ENCODE measurements at regions not wholly inside any gene's neighbourhood (a gene's known extent, or its start where the extent isn't known, plus 50 kb on each side); places are given as distances from the start of the nearest gene placed in this dataset.

DNA sequence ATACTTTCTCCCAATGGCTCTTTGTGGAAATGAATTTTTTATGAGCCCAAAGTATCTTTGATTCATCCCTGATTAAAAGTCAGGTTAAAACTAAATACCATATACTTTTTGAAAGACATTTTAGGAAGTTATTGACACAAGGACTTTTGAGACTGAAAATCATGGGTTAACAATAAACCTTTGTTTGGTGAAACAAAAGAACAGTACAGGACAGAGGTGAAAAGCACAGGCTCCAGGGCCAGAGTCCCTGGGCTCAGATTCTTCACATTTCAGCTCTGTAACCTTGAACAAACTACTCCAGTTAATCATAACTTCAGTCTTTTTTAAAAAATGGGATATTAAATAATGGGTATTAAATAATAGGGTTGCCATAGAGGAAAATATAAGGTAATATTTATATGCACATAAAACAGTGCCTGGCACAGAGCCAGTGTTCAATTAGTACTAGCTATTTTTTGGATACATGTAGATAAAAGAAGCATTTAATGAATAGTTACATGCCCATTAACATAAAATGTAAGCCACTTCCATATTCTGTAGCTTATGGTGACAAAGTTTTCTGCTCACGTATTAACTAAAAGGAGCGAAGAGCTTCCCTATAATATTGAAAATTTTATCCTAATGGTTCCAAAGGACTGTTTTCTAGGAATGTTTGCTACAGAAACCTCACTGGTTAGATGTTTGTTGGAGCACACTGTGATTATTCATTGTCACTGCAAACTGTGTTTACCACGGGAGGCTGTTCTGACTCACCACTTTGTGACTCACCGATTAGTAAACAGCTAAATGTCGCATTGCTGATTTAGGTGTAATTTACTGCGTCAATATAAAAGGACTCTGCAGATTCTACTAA lies 255.4 kb downstream of the DAD1 start:
- Histone ChIP-seq H3K36me3 (no peaks in the 10 kb centered on the region), H3K27me3 (no peaks in the 10 kb centered on the region), H3K9me3 (peaks cover 0 to 9% (median 0%) of the 10 kb centered on the region in 3 donors), H3K27ac (no peak overlapping the region), H3K4me3 (no peak overlapping the region), H3K4me1 (peaks cover 0 to 5% (median 2%) of the 10 kb centered on the region in 4 donors)
- intact Hi-C loops (cut with DNase I; ENCODE audit: low total_unique reads), result no loop called here
- TF ChIP-seq, protein P1, sequence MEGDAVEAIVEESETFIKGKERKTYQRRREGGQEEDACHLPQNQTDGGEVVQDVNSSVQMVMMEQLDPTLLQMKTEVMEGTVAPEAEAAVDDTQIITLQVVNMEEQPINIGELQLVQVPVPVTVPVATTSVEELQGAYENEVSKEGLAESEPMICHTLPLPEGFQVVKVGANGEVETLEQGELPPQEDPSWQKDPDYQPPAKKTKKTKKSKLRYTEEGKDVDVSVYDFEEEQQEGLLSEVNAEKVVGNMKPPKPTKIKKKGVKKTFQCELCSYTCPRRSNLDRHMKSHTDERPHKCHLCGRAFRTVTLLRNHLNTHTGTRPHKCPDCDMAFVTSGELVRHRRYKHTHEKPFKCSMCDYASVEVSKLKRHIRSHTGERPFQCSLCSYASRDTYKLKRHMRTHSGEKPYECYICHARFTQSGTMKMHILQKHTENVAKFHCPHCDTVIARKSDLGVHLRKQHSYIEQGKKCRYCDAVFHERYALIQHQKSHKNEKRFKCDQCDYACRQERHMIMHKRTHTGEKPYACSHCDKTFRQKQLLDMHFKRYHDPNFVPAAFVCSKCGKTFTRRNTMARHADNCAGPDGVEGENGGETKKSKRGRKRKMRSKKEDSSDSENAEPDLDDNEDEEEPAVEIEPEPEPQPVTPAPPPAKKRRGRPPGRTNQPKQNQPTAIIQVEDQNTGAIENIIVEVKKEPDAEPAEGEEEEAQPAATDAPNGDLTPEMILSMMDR (IDR thresholded peaks at IDR 0.05), result no peak
- DNase-seq, result no peak

DNA sequence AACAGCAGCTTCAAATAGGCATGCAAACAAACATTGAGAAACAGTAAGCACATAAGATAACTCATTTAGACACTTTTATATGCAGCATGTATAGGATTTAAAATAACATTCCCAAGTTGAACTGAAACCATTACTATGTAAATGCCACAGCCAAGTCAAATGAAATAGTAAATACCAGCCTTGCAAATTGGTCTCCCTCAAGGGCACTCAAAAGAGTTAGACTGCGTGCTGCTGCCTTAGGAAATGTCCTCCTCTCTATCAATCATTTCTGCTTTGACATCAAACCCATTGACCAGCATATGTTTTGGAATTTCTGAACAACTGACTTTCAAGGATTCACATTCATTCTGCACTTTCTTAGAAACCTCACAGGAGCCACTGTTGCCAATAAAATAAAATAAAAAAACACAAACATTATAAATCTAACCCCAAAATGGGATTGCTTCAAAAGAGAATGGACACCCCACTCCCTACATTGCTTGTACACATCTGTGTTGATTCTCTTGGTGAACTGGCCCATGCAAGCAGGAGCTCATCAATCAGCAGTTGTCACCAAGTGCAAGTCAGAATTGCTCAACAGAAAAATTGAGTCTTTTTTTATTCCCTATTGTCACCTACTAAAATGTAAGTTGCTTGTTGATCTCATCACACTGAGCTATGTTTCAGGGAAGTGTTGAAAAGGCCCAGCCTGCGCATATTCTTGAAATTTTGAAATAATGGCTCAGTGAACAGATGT lies 256.2 kb downstream of the DAD1 start:
- no peak overlapping the region for H3K4me3 ChIP-seq
- no peak for DNase-seq
- no peaks in the 10 kb centered on the region for H3K36me3 ChIP-seq
- no peak overlapping the region for H3K27ac ChIP-seq
- H3K4me1 ChIP-seq, result no peaks in the 10 kb centered on the region
- H3K27me3 ChIP-seq, result no peaks in the 10 kb centered on the region
- intact Hi-C loops (cut with DNase I; ENCODE audit: low total_unique reads), result no loop called here
- H3K9me3 ChIP-seq, result peaks cover 0 to 9% (median 1%) of the 10 kb centered on the region in 3 donors
- TF ChIP-seq, protein P1 (IDR thresholded peaks at IDR 0.05), result no peak

DNA sequence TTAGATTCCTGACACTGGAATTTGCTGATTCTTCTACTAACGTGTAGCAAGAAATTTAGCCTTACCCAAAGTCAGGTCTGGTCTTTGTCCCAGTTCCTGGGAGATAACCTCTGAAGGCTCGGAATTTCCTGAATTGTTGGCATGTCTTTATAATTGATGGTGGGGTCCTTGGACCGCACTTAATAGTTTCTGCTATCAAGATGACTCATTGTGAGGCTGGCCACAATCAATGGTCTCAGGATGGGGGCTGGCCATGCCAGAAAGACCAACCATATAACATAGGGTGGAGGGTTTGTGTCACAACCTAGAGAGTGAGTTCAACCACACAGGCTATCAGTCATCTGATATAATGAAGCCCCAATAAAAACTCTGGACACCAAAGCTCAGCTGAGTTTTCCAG lies 259.7 kb downstream of the DAD1 start:
- intact Hi-C loops (cut with DNase I; ENCODE audit: low total_unique reads), result no loop called here
- no peaks in the 10 kb centered on the region for H3K4me1 ChIP-seq
- H3K4me3 ChIP-seq, result no peak overlapping the region
- peaks cover 0 to 2% of the 10 kb centered on the region in 2 donors for H3K27me3 ChIP-seq
- DNase-seq, result no peak
- H3K9me3 ChIP-seq, result peaks cover 0 to 9% (median 3%) of the 10 kb centered on the region in 3 donors
- TF ChIP-seq, protein P1 (IDR thresholded peaks at IDR 0.05), result no peak
- H3K36me3 ChIP-seq, result no peaks in the 10 kb centered on the region
- no peak overlapping the region for H3K27ac ChIP-seq

DNA sequence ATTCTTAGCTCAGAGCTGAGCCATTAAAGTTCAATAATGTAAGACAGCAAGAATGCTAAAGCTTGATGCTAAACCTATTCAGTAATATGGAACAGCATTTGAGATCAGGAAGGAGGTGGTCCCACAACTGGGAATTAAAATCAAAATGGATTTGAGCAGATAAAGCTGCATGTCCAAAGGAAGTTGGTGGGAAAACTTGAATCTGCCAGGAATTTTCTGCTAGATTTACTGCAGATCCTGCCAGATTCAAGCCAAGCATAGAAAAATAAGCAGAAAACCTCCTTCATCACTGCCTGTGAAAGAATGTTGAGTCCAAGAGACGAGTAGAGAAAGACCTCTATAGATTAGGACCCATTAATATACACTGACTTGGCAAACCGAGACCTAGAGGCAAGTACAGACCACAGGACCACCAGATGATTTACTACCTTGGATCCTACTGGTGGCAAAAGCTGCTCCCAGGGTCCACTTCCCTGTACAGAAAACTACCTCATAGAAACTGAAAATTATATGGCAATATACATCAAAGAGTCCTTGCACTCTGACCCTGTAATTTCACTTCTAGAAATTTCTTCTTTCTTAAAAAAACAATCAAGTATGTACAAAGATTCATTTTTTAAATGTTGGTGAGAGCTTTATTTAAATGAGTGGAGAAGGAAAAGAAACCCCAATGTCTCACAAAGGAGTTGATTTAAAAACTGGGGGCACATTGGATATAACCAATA lies 263.2 kb downstream of the DAD1 start:
- no peak for DNase-seq
- H3K27ac ChIP-seq, result no peak overlapping the region

DNA sequence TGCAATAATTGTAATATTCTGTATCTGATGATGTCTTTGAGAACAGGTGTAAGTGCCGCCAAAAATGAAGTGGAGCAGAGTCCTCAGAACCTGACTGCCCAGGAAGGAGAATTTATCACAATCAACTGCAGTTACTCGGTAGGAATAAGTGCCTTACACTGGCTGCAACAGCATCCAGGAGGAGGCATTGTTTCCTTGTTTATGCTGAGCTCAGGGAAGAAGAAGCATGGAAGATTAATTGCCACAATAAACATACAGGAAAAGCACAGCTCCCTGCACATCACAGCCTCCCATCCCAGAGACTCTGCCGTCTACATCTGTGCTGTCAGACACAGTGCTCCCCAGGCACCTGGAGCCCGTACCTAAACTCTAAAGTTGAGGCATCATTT lies 268.7 kb downstream of the DAD1 start:
- Histone ChIP-seq H3K4me3 (no peak overlapping the region), H3K36me3 (no peaks in the 10 kb centered on the region), H3K9me3 (no peaks in the 10 kb centered on the region), H3K27ac (no peak overlapping the region), H3K27me3 (no peaks in the 10 kb centered on the region), H3K4me1 (no peaks in the 10 kb centered on the region)
- intact Hi-C loops (cut with DNase I; ENCODE audit: low total_unique reads), result no loop called here
- TF ChIP-seq, protein P1 (IDR thresholded peaks at IDR 0.05), result no peak
- no peak for DNase-seq

More for the DNA sequence above, 263.2 kb downstream of the DAD1 start:
- TF ChIP-seq, protein P1 (IDR thresholded peaks at IDR 0.05), result no peak
- Histone ChIP-seq H3K36me3 (no peaks in the 10 kb centered on the region), H3K27me3 (peaks cover 0 to 2% of the 10 kb centered on the region in 2 donors), H3K4me1 (no peaks in the 10 kb centered on the region), H3K4me3 (no peak overlapping the region), H3K9me3 (peaks cover 0 to 9% (median 3%) of the 10 kb centered on the region in 3 donors)
- intact Hi-C loops (cut with DNase I; ENCODE audit: low total_unique reads), result no loop called here
